AG04449 (cell line): ENCODE measurements at regions not wholly inside any gene's neighbourhood (a gene's known extent, or its start where the extent isn't known, plus 50 kb on each side); places are given as distances from the start of the nearest gene placed in this dataset.

Experiments
- CTCF ChIA-PET: fragments of 350-600 bp; formaldehyde crosslinking; extraction: SDS; loops from one replicate; lab custom pipeline; 2021; ENCODE audit warnings: antibody characterized with exemption; lab: Yijun Ruan, JAX
- POLR2A ChIA-PET: fragments of 400-600, 350-600 bp; formaldehyde crosslinking; extraction: SDS; loops from one replicate; lab custom pipeline; 2020; ENCODE audit warnings: antibody characterized with exemption, inconsistent platforms; lab: Yijun Ruan, JAX
- DNase-seq: peaks from one replicate; pipeline ENCODE4 v3.0.0-alpha.2; 2010; ENCODE audit warnings: low read depth, low spot score
- H3K4me3 ChIP-seq: 2 replicates; pipeline ENCODE4 v1.5.1; 2011; ENCODE audit warnings: low read depth, mild to moderate bottlenecking, control low read depth, low read length
- CTCF ChIP-seq: IDR thresholded peaks from one replicate; pipeline ENCODE4 v1.5.1; 2011; ENCODE audit warnings: mild to moderate bottlenecking, moderate library complexity, low read length, control low read depth, inconsistent platforms; ENCODE audit not compliant: insufficient read depth; ENCODE audit errors: missing control alignments

DNA sequence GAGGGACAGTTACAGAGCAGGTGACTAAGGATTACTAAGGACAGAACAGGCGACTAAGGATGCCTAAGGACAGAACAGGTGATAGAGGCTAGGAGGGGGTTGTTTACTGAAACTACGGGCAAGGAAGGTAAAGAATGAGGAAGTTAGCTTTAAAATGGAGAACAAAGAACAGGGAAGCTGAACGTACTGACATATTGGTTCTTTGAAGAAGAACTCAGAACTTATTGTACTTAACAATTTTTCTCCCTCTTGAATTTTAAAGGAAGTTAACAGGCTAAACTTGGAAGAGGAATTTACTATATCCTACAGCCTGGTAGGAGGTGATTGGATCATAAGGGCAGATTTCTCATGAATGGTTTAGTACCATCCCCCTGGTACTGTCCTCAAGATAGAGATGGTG, 290.2 kb downstream of the SHQ1 start:
- POLR2A ChIA-PET, result no interaction called here
- CTCF ChIA-PET, result no interaction called here

GRCh38 chr3:72555714-72556113, 292.5 kb downstream of the SHQ1 start:
- DNase-seq, result no peak
- no peak for TF ChIP-seq CTCF
- ChIA-PET CTCF (no interaction called here), POLR2A (no interaction called here)
- no peak overlapping the region for H3K4me3 ChIP-seq

More for the DNA sequence above, 290.2 kb downstream of the SHQ1 start:
- no peak for TF ChIP-seq CTCF
- no peak overlapping the region for H3K4me3 ChIP-seq
- no peak for DNase-seq

- no peak for DNase-seq
- no peak overlapping the region for H3K4me3 ChIP-seq
- CTCF ChIA-PET, result no interaction called here
- POLR2A ChIA-PET, result no interaction called here
- TF ChIP-seq CTCF, result no peak
These were observed 293.6 kb downstream of the SHQ1 start for GRCh38 chr3:72554689-72555088.

GRCh38 chr3:72553298-72553697, 294.9 kb downstream of the SHQ1 start:
- no peak for DNase-seq
- H3K4me3 ChIP-seq, result no peak overlapping the region
- CTCF ChIA-PET, result interaction anchor here (1.2 kb wide), 1 partner anchor 33 kb away, joined by 4 read pairs; no protein-coding TSS in a partner anchor
- POLR2A ChIA-PET, result no interaction called here
- TF ChIP-seq CTCF, result no peak

DNA sequence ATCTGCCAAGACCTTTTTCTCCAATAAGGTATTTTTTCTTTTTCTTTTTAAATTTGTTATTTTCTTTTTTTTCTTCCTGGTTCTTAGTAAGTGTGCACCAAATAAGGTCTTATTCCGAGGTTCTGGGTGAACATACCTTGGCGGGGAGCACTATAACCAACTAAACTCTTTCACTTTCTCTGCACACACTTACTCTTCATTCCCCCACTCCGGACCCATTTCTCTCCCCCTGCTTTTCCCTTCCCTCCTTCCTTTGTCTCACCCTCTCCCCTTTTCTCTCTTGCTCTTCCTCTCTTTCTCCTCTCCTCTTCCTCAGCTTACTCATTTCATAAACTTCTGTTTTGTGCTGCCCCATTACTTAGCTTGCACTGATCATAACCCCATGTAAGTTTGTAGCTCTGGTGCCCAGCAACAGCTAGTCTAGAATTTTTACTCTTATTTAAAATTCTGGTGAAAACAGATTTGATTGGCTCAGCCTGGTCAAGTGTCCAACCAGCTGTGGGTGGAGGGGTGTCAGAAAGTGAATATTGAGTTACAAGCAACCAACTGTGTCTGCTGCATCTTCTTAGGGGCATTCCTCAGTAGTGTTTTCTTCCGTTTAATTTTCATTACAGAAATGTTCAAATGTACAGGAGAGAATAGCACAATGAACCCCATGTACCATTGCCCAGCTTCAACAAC, 297.5 kb downstream of the SHQ1 start:
- POLR2A ChIA-PET, result no interaction called here
- DNase-seq, result no peak
- no peak for TF ChIP-seq CTCF
- CTCF ChIA-PET, result no interaction called here
- H3K4me3 ChIP-seq, result no peak overlapping the region

DNA sequence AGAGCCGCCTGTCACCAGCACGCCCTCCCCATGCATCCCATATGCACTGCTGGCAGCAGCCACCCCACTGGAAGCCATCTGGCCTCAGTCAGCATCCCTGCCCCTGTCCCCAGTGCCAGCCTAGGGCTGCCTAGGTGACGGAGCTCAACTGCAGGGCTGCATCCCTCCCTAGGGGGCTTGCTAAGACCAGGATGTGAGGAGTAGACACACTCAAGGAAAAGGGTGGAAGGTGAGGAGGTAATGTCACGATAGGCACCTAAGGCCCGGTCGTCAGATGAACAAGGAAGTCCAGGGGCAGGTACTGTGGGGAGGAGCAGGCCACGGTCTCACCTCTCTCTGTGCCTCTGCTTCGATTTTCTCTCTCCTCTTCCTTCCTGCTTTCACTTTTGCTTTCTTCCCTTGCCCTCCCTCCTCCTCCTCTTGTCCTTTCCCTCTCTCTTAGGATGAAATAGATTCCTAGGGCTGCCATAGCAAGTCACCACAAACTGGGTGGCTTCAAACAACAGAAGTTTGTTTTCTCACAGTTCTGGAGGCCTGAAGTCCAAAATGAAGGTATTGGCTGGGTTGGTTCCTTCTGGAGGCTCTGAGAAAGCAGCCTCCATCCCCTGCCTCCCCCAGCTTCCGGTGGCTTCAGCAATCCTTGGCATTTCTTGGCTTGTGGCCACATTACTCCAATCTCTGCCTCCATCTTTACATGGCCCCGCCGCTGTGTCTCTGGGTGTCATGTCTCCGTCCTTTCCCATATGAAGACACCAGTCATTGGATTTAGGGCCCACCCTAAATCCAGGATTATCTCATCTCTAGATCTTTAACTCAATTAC, 298.3 kb downstream of the SHQ1 start:
- TF ChIP-seq CTCF, result no peak
- H3K4me3 ChIP-seq, result peak overlapping the region; percentile 23
- no peak for DNase-seq
- ChIA-PET POLR2A (no interaction called here), CTCF (no interaction called here)
